ENCODE measurements at regions not wholly inside any gene's neighbourhood (a gene's known extent, or its start where the extent isn't known, plus 50 kb on each side); places are given as distances from the start of the nearest gene placed in this dataset.

DNA sequence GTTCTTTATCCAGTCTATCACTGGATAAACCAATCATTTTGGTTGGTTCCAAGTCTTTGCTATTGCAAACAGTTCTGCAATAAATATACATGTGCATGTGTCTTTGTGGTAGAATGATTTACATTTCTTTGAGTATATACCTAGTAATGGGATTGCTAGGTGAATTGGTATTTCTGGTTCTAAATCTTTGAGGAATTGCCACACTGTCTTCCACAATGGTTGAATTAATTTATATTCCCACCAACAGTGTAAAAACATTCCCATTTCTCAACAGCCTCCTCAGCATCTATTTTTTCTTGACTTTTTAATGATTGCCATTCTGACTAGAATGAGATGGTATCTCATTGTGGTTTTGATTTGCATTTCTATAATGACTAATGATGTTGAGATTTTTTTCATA is 791.7 kb upstream of the AGA start:
- TF ChIP-seq CTCF (conservative IDR thresholded peaks at IDR 0.05) (no peak), ZFX (IDR thresholded peaks at IDR 0.05) (no peak)

Data from C4-2B (cell line).